ENCODE measurements at regions not wholly inside any gene's neighbourhood (a gene's known extent, or its start where the extent isn't known, plus 50 kb on each side); places are given as distances from the start of the nearest gene placed in this dataset.
"Not testable (repeated sequence)": the region's sequence is repeated elsewhere in the genome, so short reads cannot be mapped to it uniquely, and the experiment has no call there.

- no peaks in the 10 kb centered on the region for H3K27me3 ChIP-seq (replicated peaks in 1 of 2; ENCODE audit: control insufficient read depth in 2 of 2, extremely low read depth in 1 of 2, insufficient read depth in 2 of 2, low read length in 1 of 2)
- H3K27ac ChIP-seq (ENCODE audit: low read length), result no peak overlapping the region
- no peaks in the 10 kb centered on the region for H3K4me1 Mint-ChIP-seq
- H3K27ac Mint-ChIP-seq, result no peak overlapping the region
- WGBS (ENCODE audit: insufficient coverage), result 17% methylated on average over 2 of the region's 3 CpGs
- H3K4me3 Mint-ChIP-seq, result no peak overlapping the region
- DNase-seq (no peak), ATAC-seq (replicated peaks in 1 of 4) (no peak)
- H3K36me3 Mint-ChIP-seq, result no peaks in the 10 kb centered on the region
- no peaks in the 10 kb centered on the region for H3K4me1 ChIP-seq (ENCODE audit: control insufficient read depth in 1 of 2, extremely low read depth in 1 of 2, insufficient read depth in 2 of 2, low read length in 2 of 2)
- ChIA-PET POLR2A (no interaction called here), CTCF (no interaction called here)
- H3K4me3 ChIP-seq (ENCODE audit: control insufficient read depth in 1 of 2, extremely low read depth in 1 of 2, low read length in 1 of 2), result no peak overlapping the region
- no peaks in the 10 kb centered on the region for H3K36me3 ChIP-seq (ENCODE audit: control insufficient read depth in 2 of 2, extremely low read depth in 1 of 2, insufficient read depth in 1 of 2, low read length in 1 of 2)
- no peaks in the 10 kb centered on the region for H3K9me3 ChIP-seq
- H3K9me3 Mint-ChIP-seq, result peaks cover 15 to 21% (median 18%) of the 10 kb centered on the region in 3 donors
- peaks cover 4 to 5% of the 10 kb centered on the region in 2 donors for H3K27me3 Mint-ChIP-seq
Observed at GRCh38 chr16:13708347-13709120, 211.4 kb upstream of the ERCC4 start.

GRCh38 chr16:13718748-13719147 is 201.2 kb upstream of the ERCC4 start:
- no peak for DNase-seq
- 100% methylated on average over 1 of the region's 7 CpGs for WGBS (ENCODE audit: insufficient coverage)
- Histone ChIP-seq H3K36me3 (ENCODE audit: control insufficient read depth in 2 of 2, extremely low read depth in 1 of 2, insufficient read depth in 1 of 2, low read length in 1 of 2) (no peaks in the 10 kb centered on the region), H3K27me3 (replicated peaks in 1 of 2; ENCODE audit: control insufficient read depth in 2 of 2, extremely low read depth in 1 of 2, insufficient read depth in 2 of 2, low read length in 1 of 2) (no peaks in the 10 kb centered on the region), H3K4me1 (ENCODE audit: control insufficient read depth in 1 of 2, extremely low read depth in 1 of 2, insufficient read depth in 2 of 2, low read length in 2 of 2) (no peaks in the 10 kb centered on the region), H3K27ac (ENCODE audit: low read length) (no peak overlapping the region), H3K9me3 (no peaks in the 10 kb centered on the region), H3K4me3 (ENCODE audit: control insufficient read depth in 1 of 2, extremely low read depth in 1 of 2, low read length in 1 of 2) (no peak overlapping the region)
- CTCF ChIA-PET, result no interaction called here
- Mint-ChIP-seq H3K9me3 (peaks cover 0 to 10% (median 2%) of the 10 kb centered on the region in 3 donors), H3K4me1 (no peaks in the 10 kb centered on the region), H3K4me3 (no peak overlapping the region), H3K27me3 (peaks cover 0 to 3% of the 10 kb centered on the region in 2 donors), H3K36me3 (no peaks in the 10 kb centered on the region), H3K27ac (no peak overlapping the region)
- POLR2A ChIA-PET, result no interaction called here
- ATAC-seq (replicated peaks in 1 of 4), result no peak

- Mint-ChIP-seq H3K4me3 (no peak overlapping the region), H3K27me3 (no peaks in the 10 kb centered on the region), H3K27ac (no peak overlapping the region), H3K36me3 (no peaks in the 10 kb centered on the region), H3K9me3 (peaks cover 13 to 28% (median 17%) of the 10 kb centered on the region in 3 donors), H3K4me1 (no peaks in the 10 kb centered on the region)
- 100% methylated on average over 1 of the region's 3 CpGs for WGBS (ENCODE audit: insufficient coverage)
- Histone ChIP-seq H3K9me3 (peaks cover 3% of the 10 kb centered on the region), H3K4me3 (ENCODE audit: control insufficient read depth in 1 of 2, extremely low read depth in 1 of 2, low read length in 1 of 2) (no peak overlapping the region), H3K4me1 (ENCODE audit: control insufficient read depth in 1 of 2, extremely low read depth in 1 of 2, insufficient read depth in 2 of 2, low read length in 2 of 2) (no peaks in the 10 kb centered on the region), H3K36me3 (ENCODE audit: control insufficient read depth in 2 of 2, extremely low read depth in 1 of 2, insufficient read depth in 1 of 2, low read length in 1 of 2) (no peaks in the 10 kb centered on the region), H3K27ac (ENCODE audit: low read length) (no peak overlapping the region), H3K27me3 (replicated peaks in 1 of 2; ENCODE audit: control insufficient read depth in 2 of 2, extremely low read depth in 1 of 2, insufficient read depth in 2 of 2, low read length in 1 of 2) (no peaks in the 10 kb centered on the region)
- no peak for ATAC-seq (replicated peaks in 1 of 4)
- no peak for DNase-seq
- ChIA-PET POLR2A (no interaction called here), CTCF (no interaction called here)
Observed at GRCh38 chr16:13727943-13728342, 192.0 kb upstream of the ERCC4 start.

- H3K9me3 Mint-ChIP-seq, result peaks cover 5 to 14% (median 10%) of the 10 kb centered on the region in 3 donors
- Histone ChIP-seq H3K4me3 (ENCODE audit: control insufficient read depth in 1 of 2, extremely low read depth in 1 of 2, low read length in 1 of 2) (no peak overlapping the region), H3K4me1 (ENCODE audit: control insufficient read depth in 1 of 2, extremely low read depth in 1 of 2, insufficient read depth in 2 of 2, low read length in 2 of 2) (no peaks in the 10 kb centered on the region), H3K9me3 (no peaks in the 10 kb centered on the region), H3K27me3 (replicated peaks in 1 of 2; ENCODE audit: control insufficient read depth in 2 of 2, extremely low read depth in 1 of 2, insufficient read depth in 2 of 2, low read length in 1 of 2) (no peaks in the 10 kb centered on the region), H3K27ac (ENCODE audit: low read length) (no peak overlapping the region), H3K36me3 (ENCODE audit: control insufficient read depth in 2 of 2, extremely low read depth in 1 of 2, insufficient read depth in 1 of 2, low read length in 1 of 2) (no peaks in the 10 kb centered on the region)
- no CpG with 5 or more reads among the region's 3 CpGs for WGBS (ENCODE audit: insufficient coverage)
- no peak overlapping the region for H3K27ac Mint-ChIP-seq
- H3K36me3 Mint-ChIP-seq, result no peaks in the 10 kb centered on the region
- no peak for DNase-seq
- POLR2A ChIA-PET, result no interaction called here
- H3K4me3 Mint-ChIP-seq, result no peak overlapping the region
- H3K27me3 Mint-ChIP-seq, result no peaks in the 10 kb centered on the region
- no peaks in the 10 kb centered on the region for H3K4me1 Mint-ChIP-seq
- CTCF ChIA-PET, result no interaction called here
- no peak for ATAC-seq (replicated peaks in 1 of 4)
Observed at GRCh38 chr16:13733561-13733960, 186.4 kb upstream of the ERCC4 start.

GRCh38 chr16:13739621-13740373 is 180.2 kb upstream of the ERCC4 start:
- H3K36me3 Mint-ChIP-seq; H3K4me1 Mint-ChIP-seq; H3K9me3 ChIP-seq; H3K36me3 ChIP-seq (ENCODE audit: control insufficient read depth in 2 of 2, extremely low read depth in 1 of 2, insufficient read depth in 1 of 2, low read length in 1 of 2); CTCF ChIA-PET; H3K27ac ChIP-seq (ENCODE audit: low read length); ATAC-seq (replicated peaks in 1 of 4); POLR2A ChIA-PET; H3K27ac Mint-ChIP-seq; H3K27me3 Mint-ChIP-seq; H3K4me3 Mint-ChIP-seq; H3K4me1 ChIP-seq (ENCODE audit: control insufficient read depth in 1 of 2, extremely low read depth in 1 of 2, insufficient read depth in 2 of 2, low read length in 2 of 2); H3K27me3 ChIP-seq (replicated peaks in 1 of 2; ENCODE audit: control insufficient read depth in 2 of 2, extremely low read depth in 1 of 2, insufficient read depth in 2 of 2, low read length in 1 of 2); DNase-seq; H3K4me3 ChIP-seq (ENCODE audit: control insufficient read depth in 1 of 2, extremely low read depth in 1 of 2, low read length in 1 of 2): not testable (repeated sequence)
- H3K9me3 Mint-ChIP-seq, result peaks cover 10 to 16% (median 10%) of the 10 kb centered on the region in 3 donors
- 100% methylated on average over 1 of the region's 14 CpGs for WGBS (ENCODE audit: insufficient coverage)

- Mint-ChIP-seq H3K4me3 (no peak overlapping the region), H3K36me3 (no peaks in the 10 kb centered on the region), H3K9me3 (peaks cover 10 to 16% (median 10%) of the 10 kb centered on the region in 3 donors), H3K27me3 (no peaks in the 10 kb centered on the region), H3K27ac (no peak overlapping the region), H3K4me1 (no peaks in the 10 kb centered on the region)
- Histone ChIP-seq H3K4me1 (ENCODE audit: control insufficient read depth in 1 of 2, extremely low read depth in 1 of 2, insufficient read depth in 2 of 2, low read length in 2 of 2) (no peaks in the 10 kb centered on the region), H3K27ac (ENCODE audit: low read length) (no peak overlapping the region), H3K36me3 (ENCODE audit: control insufficient read depth in 2 of 2, extremely low read depth in 1 of 2, insufficient read depth in 1 of 2, low read length in 1 of 2) (no peaks in the 10 kb centered on the region), H3K9me3 (no peaks in the 10 kb centered on the region), H3K27me3 (replicated peaks in 1 of 2; ENCODE audit: control insufficient read depth in 2 of 2, extremely low read depth in 1 of 2, insufficient read depth in 2 of 2, low read length in 1 of 2) (no peaks in the 10 kb centered on the region), H3K4me3 (ENCODE audit: control insufficient read depth in 1 of 2, extremely low read depth in 1 of 2, low read length in 1 of 2) (no peak overlapping the region)
- ATAC-seq (replicated peaks in 1 of 4) (no peak), DNase-seq (no peak)
- POLR2A ChIA-PET, result no interaction called here
- CTCF ChIA-PET, result interaction anchor here in 1 of 2 donors (0.6 kb wide), 1 partner anchor 31 kb away, joined by 3 read pairs; no protein-coding TSS in a partner anchor
Observed at GRCh38 chr16:13742928-13743327, 177.0 kb upstream of the ERCC4 start.
